T-helper 17 cell (primary cell): ENCODE measurements at regions not wholly inside any gene's neighbourhood (a gene's known extent, or its start where the extent isn't known, plus 50 kb on each side); places are given as distances from the start of the nearest gene placed in this dataset.

ENCODE experiments used
- ATAC-seq: fragments of 150-1000 bp; cut with Tn5 transposase; 2 replicates; pipeline ENCODE4 v1.10.0; 2021; ENCODE audit warnings: mild to moderate bottlenecking, moderate library complexity
- DNase-seq, 3 donors: peaks; one replicate each; pipeline versions ENCODE4 v3.0.0 to v3.0.0-alpha.2; 2020 to 2021
- H3K9me3 ChIP-seq: one replicate; pipeline ENCODE4 v1.7.0; 2013; ENCODE audit warnings: low read length, mild to moderate bottlenecking; ENCODE audit not compliant: control insufficient read depth, poor library complexity, severe bottlenecking
- H3K27ac Mint-ChIP-seq: one replicate; pipeline ENCODE4 v1.8.0; 2022; ENCODE audit warnings: mild to moderate bottlenecking, moderate library complexity, mixed read lengths
- H3K27me3 Mint-ChIP-seq: one replicate; pipeline ENCODE4 v1.8.0; 2022; ENCODE audit warnings: mixed read lengths
- H3K36me3 Mint-ChIP-seq: one replicate; pipeline ENCODE4 v1.8.0; 2022; ENCODE audit warnings: low read depth, mixed read lengths
- H3K4me1 Mint-ChIP-seq: one replicate; pipeline ENCODE4 v1.8.0; 2022; ENCODE audit warnings: mild to moderate bottlenecking, mixed read lengths
- H3K4me3 Mint-ChIP-seq: one replicate; pipeline ENCODE4 v1.8.0; 2022; ENCODE audit warnings: mild to moderate bottlenecking, moderate library complexity, mixed read lengths

DNA sequence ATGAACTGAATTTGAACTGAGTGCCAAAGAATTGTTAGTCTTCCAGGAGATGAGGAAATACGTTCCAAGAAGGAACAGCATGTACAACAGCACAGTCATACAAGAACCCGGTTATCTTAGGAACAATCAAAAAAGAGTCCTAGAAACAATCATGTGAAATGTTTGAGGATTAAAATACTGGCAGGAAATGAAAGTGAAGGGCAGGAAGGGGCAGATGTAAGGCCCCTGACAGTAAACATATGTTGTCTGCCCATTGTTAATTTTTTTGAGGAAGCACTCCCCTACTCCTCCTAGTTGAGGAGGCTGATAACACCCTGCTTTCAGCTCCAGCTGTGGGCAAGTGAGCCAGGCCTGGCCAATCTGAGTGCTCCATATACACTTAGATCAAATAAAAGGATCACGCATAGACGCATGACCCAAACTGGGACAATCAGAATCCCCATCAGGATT is 220.9 kb downstream of the HACE1 start:
- Mint-ChIP-seq H3K36me3 (no peaks in the 10 kb centered on the region), H3K4me3 (no peak overlapping the region), H3K27ac (no peak overlapping the region), H3K27me3 (peaks cover 6% of the 10 kb centered on the region), H3K4me1 (peaks cover 12% of the 10 kb centered on the region)
- no peaks in the 10 kb centered on the region for H3K9me3 ChIP-seq
- ATAC-seq (no peak), DNase-seq (no peak)

DNA sequence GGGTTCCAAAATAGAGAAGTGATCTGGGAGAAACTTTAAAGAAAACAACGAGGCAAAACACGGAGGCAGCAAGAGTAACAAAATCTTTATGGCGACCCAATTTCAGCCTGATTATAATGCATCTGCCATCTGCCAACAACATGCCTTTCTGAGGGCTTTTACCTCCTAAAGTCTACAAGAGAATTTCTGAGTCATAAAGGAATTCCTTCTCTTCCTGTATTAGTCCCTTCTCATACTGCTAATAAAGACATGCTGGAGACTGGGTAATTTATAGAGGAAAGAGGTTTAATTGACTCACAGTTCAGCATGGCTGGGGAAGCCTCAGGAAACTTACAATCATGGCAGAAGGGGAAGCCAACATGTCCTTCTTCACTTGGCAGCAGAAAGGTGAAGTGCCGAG is 226.6 kb downstream of the HACE1 start:
- Mint-ChIP-seq H3K4me1 (peaks cover 4% of the 10 kb centered on the region), H3K27ac (no peak overlapping the region), H3K27me3 (peaks cover 20% of the 10 kb centered on the region), H3K4me3 (no peak overlapping the region), H3K36me3 (no peaks in the 10 kb centered on the region)
- no peaks in the 10 kb centered on the region for H3K9me3 ChIP-seq
- ATAC-seq = no peak
- no peak for DNase-seq

DNA sequence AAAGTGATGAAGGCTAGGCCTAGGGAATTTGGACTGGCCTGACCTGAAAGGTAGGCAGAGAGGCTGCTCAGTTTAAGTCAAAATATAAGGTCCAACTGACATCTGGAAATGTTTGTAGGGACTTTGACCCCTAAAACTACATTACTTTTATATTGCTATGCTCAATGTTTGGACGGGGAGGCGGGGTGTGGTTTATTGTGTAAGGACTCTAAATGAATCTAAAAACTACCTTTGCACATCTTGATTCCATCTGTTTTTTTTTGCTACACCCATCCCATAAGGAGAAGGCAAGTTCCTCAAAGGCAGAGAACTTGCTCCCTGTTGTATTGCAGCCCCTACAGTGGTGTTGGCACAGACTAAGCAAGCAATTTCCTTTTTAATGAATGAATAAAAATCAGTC is 227.1 kb downstream of the HACE1 start:
- Mint-ChIP-seq H3K4me3 (no peak overlapping the region), H3K27me3 (peaks cover 17% of the 10 kb centered on the region), H3K27ac (no peak overlapping the region), H3K36me3 (no peaks in the 10 kb centered on the region), H3K4me1 (peaks cover 2% of the 10 kb centered on the region)
- ATAC-seq (no peak), DNase-seq (no peak)
- H3K9me3 ChIP-seq = no peaks in the 10 kb centered on the region

DNA sequence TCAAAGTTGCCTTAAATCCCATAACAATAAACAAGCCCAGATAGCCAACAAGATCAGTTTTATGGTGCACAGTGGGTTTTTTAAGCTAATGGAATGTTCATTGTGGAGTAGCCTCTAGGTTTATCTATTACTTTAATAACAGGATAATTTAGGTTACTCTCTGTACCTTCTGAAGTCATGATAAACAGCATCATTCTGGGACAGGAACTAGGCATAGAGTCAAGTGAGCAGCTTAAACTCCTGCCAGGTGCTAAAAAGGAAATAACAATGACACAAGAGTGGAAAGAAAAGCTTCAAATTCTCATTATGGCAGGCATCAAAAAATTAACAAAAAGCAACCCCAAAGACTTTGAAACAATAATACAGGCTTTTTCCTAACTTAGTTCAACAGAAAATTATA is 228.8 kb downstream of the HACE1 start:
- no peak overlapping the region for H3K27ac Mint-ChIP-seq
- H3K27me3 Mint-ChIP-seq = peaks cover 20% of the 10 kb centered on the region
- no peak for ATAC-seq
- H3K4me3 Mint-ChIP-seq = no peak overlapping the region
- H3K4me1 Mint-ChIP-seq = no peaks in the 10 kb centered on the region
- no peaks in the 10 kb centered on the region for H3K36me3 Mint-ChIP-seq
- DNase-seq = no peak
- H3K9me3 ChIP-seq = no peaks in the 10 kb centered on the region

GRCh38 chr6:104630522-104630921 is 229.2 kb downstream of the HACE1 start:
- ATAC-seq (no peak), DNase-seq (no peak)
- H3K36me3 Mint-ChIP-seq = no peaks in the 10 kb centered on the region
- peaks cover 20% of the 10 kb centered on the region for H3K27me3 Mint-ChIP-seq
- no peak overlapping the region for H3K4me3 Mint-ChIP-seq
- H3K4me1 Mint-ChIP-seq = no peaks in the 10 kb centered on the region
- no peaks in the 10 kb centered on the region for H3K9me3 ChIP-seq
- no peak overlapping the region for H3K27ac Mint-ChIP-seq

DNA sequence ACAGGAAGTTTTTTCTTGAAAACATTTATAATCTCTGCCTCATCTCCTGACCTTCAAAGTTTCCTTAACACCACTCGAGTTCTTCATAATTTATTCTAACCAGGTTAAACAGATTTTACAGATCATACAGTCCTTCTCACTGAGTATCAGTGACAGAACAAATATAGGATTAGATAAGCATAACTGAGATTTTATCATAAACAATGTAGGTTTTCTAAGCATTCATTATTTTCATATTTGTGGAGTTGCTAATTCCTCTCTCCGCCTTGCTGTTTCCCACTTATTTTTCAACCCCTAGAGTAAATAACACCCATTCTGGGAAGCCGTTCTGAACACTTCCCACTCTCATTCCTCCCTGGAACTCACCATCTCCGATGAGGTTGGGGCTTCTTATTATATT is 229.9 kb downstream of the HACE1 start:
- Mint-ChIP-seq H3K27ac (no peak overlapping the region), H3K4me1 (no peaks in the 10 kb centered on the region), H3K27me3 (peaks cover 20% of the 10 kb centered on the region), H3K4me3 (no peak overlapping the region), H3K36me3 (no peaks in the 10 kb centered on the region)
- DNase-seq = no peak
- ATAC-seq = no peak
- no peaks in the 10 kb centered on the region for H3K9me3 ChIP-seq

GRCh38 chr6:104625536-104625935 is 234.2 kb downstream of the HACE1 start:
- H3K4me1 Mint-ChIP-seq = peaks cover 5% of the 10 kb centered on the region
- no peaks in the 10 kb centered on the region for H3K36me3 Mint-ChIP-seq
- peaks cover 16% of the 10 kb centered on the region for H3K27me3 Mint-ChIP-seq
- no peak overlapping the region for H3K27ac Mint-ChIP-seq
- no peak overlapping the region for H3K4me3 Mint-ChIP-seq
- DNase-seq = no peak
- H3K9me3 ChIP-seq = no peaks in the 10 kb centered on the region
- ATAC-seq = no peak

- peak overlapping the region; percentile 76 for H3K4me3 Mint-ChIP-seq
- H3K9me3 ChIP-seq = no peaks in the 10 kb centered on the region
- DNase-seq (no peak), ATAC-seq (peak; percentile 41)
- H3K36me3 Mint-ChIP-seq = no peaks in the 10 kb centered on the region
- H3K27ac Mint-ChIP-seq = peak overlapping the region; percentile 69
- H3K27me3 Mint-ChIP-seq = peaks cover 6% of the 10 kb centered on the region
- H3K4me1 Mint-ChIP-seq = peaks cover 6% of the 10 kb centered on the region
These were observed 236.5 kb downstream of the HACE1 start for GRCh38 chr6:104623052-104623690.

- Mint-ChIP-seq H3K27ac (no peak overlapping the region), H3K4me1 (peaks cover 6% of the 10 kb centered on the region)
These were observed 238.3 kb downstream of the HACE1 start for GRCh38 chr6:104621396-104621795.

GRCh38 chr6:104617591-104617990 is 242.1 kb downstream of the HACE1 start:
- H3K36me3 Mint-ChIP-seq = no peaks in the 10 kb centered on the region
- peaks cover 10% of the 10 kb centered on the region for H3K27me3 Mint-ChIP-seq
- H3K9me3 ChIP-seq = no peaks in the 10 kb centered on the region
- ATAC-seq (no peak), DNase-seq (no peak)
- no peak overlapping the region for H3K4me3 Mint-ChIP-seq
- H3K27ac Mint-ChIP-seq = no peak overlapping the region
- H3K4me1 Mint-ChIP-seq = peaks cover 2% of the 10 kb centered on the region

More at GRCh38 chr6:104621396-104621795, 238.3 kb downstream of the HACE1 start:
- ATAC-seq (no peak), DNase-seq (no peak)
- Mint-ChIP-seq H3K36me3 (no peaks in the 10 kb centered on the region), H3K4me3 (no peak overlapping the region), H3K27me3 (peaks cover 6% of the 10 kb centered on the region)
- no peaks in the 10 kb centered on the region for H3K9me3 ChIP-seq

GRCh38 chr6:104614394-104614793 is 245.3 kb downstream of the HACE1 start:
- no peak for DNase-seq

GRCh38 chr6:104613416-104614001 is 246.2 kb downstream of the HACE1 start:
- ATAC-seq (no peak), DNase-seq (no peak)
- H3K4me3 Mint-ChIP-seq = peak overlapping the region; percentile 10
- H3K9me3 ChIP-seq = no peaks in the 10 kb centered on the region
- no peak overlapping the region for H3K27ac Mint-ChIP-seq
- H3K27me3 Mint-ChIP-seq = peaks cover 16% of the 10 kb centered on the region
- H3K36me3 Mint-ChIP-seq = peaks cover 2% of the 10 kb centered on the region
- peaks cover 2% of the 10 kb centered on the region for H3K4me1 Mint-ChIP-seq

More at GRCh38 chr6:104614394-104614793, 245.3 kb downstream of the HACE1 start:
- H3K36me3 Mint-ChIP-seq = no peaks in the 10 kb centered on the region
- H3K27ac Mint-ChIP-seq = no peak overlapping the region
- ATAC-seq = no peak
- no peaks in the 10 kb centered on the region for H3K9me3 ChIP-seq
- no peaks in the 10 kb centered on the region for H3K4me1 Mint-ChIP-seq
- H3K4me3 Mint-ChIP-seq = no peak overlapping the region
- H3K27me3 Mint-ChIP-seq = peaks cover 10% of the 10 kb centered on the region

- Mint-ChIP-seq H3K36me3 (peaks cover 2% of the 10 kb centered on the region), H3K4me1 (peaks cover 2% of the 10 kb centered on the region), H3K27ac (no peak overlapping the region), H3K4me3 (no peak overlapping the region), H3K27me3 (peaks cover 19% of the 10 kb centered on the region)
- H3K9me3 ChIP-seq = no peaks in the 10 kb centered on the region
- no peak for DNase-seq
- ATAC-seq = no peak
These were observed 247.2 kb downstream of the HACE1 start for GRCh38 chr6:104612541-104612940.

DNA sequence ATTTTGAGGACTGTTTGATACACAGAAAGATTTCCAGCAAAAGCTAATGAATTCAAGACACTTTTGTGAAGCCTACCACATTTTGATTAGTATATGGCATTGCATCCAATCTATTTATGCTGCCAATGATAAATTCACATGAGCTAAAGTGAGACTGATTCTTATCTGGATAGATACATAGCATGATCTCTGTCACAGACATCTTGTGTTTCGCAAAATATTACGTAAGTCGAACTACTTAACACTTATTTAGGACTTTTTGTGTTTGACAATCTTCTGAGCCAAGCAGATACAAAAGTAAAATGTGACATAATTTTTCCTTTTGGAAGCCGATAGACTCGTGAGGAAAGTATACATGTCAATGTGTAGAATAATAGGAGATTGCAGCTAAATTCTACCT is 251.6 kb downstream of the HACE1 start:
- H3K4me3 Mint-ChIP-seq = no peak overlapping the region
- H3K27me3 Mint-ChIP-seq = peaks cover 13% of the 10 kb centered on the region
- H3K27ac Mint-ChIP-seq = no peak overlapping the region
- peaks cover 2% of the 10 kb centered on the region for H3K4me1 Mint-ChIP-seq
- H3K9me3 ChIP-seq = no peaks in the 10 kb centered on the region
- DNase-seq (no peak), ATAC-seq (no peak)
- H3K36me3 Mint-ChIP-seq = peaks cover 2% of the 10 kb centered on the region
